Activated CD4-positive, alpha-beta T cell treated with anti-CD3 and anti-CD28 coated beads, Interleukin-2, amount 50 U/mL, for 24 hours (primary cell): ENCODE measurements at regions not wholly inside any gene's neighbourhood (a gene's known extent, or its start where the extent isn't known, plus 50 kb on each side); places are given as distances from the start of the nearest gene placed in this dataset.
"Not testable (repeated sequence)": the region's sequence is repeated elsewhere in the genome, so short reads cannot be mapped to it uniquely, and the experiment has no call there.

Experiments used
- DNase-seq, 2 donors: peaks; one replicate each; pipeline ENCODE4 v3.0.0-alpha.2; 2020; ENCODE audit warnings: low read depth in 1 of 2, low spot score in 1 of 2

- DNase-seq = no peak
Observed at GRCh38 chr13:105897575-105897974, 637.9 kb downstream of the EFNB2 start.

- DNase-seq = no peak
Observed at GRCh38 chr13:105894697-105895096, 640.8 kb downstream of the EFNB2 start.

- DNase-seq = no peak
Observed at GRCh38 chr13:105890509-105890908, 645.0 kb downstream of the EFNB2 start.

- DNase-seq = no peak
Observed at GRCh38 chr13:105878119-105878700, 657.3 kb downstream of the EFNB2 start.

GRCh38 chr13:105874814-105875213 lies 660.6 kb downstream of the EFNB2 start:
- no peak for DNase-seq

- no peak for DNase-seq
Observed at GRCh38 chr13:105871768-105872167, 663.7 kb downstream of the EFNB2 start.

GRCh38 chr13:105871326-105871725 lies 664.1 kb downstream of the EFNB2 start:
- DNase-seq = no peak

- DNase-seq = no peak
Observed at GRCh38 chr13:105863300-105863920, 672.1 kb downstream of the EFNB2 start.

GRCh38 chr13:105848494-105848893 lies 687.0 kb downstream of the EFNB2 start:
- DNase-seq = no peak

GRCh38 chr13:105847527-105848291 lies 687.8 kb downstream of the EFNB2 start:
- DNase-seq = no peak

GRCh38 chr13:105846923-105847322 lies 688.5 kb downstream of the EFNB2 start:
- DNase-seq = no peak

GRCh38 chr13:105841286-105841685 lies 694.2 kb downstream of the EFNB2 start:
- no peak for DNase-seq

- DNase-seq = no peak
Observed at GRCh38 chr13:105838231-105838630, 697.2 kb downstream of the EFNB2 start.

GRCh38 chr13:105837295-105837694 lies 698.2 kb downstream of the EFNB2 start:
- not testable (repeated sequence) for DNase-seq

GRCh38 chr13:105830821-105831220 lies 704.6 kb downstream of the EFNB2 start:
- DNase-seq = no peak

GRCh38 chr13:105827111-105827809 lies 708.2 kb downstream of the EFNB2 start:
- no peak for DNase-seq

GRCh38 chr13:105825071-105825470 lies 710.4 kb downstream of the EFNB2 start:
- no peak for DNase-seq

GRCh38 chr13:105821337-105821736 lies 714.1 kb downstream of the EFNB2 start:
- no peak for DNase-seq

- DNase-seq = no peak
Observed at GRCh38 chr13:105820415-105820814, 715.0 kb downstream of the EFNB2 start.

- DNase-seq = no peak
Observed at GRCh38 chr13:105817498-105817897, 718.0 kb downstream of the EFNB2 start.

GRCh38 chr13:105816994-105817393 lies 718.5 kb downstream of the EFNB2 start:
- no peak for DNase-seq

- DNase-seq = no peak
Observed at GRCh38 chr13:105814902-105815250, 720.6 kb downstream of the EFNB2 start.
